ENCODE measurements at regions not wholly inside any gene's neighbourhood (a gene's known extent, or its start where the extent isn't known, plus 50 kb on each side); places are given as distances from the start of the nearest gene placed in this dataset.
A peak's percentile ranks its signal among the peaks of the same experiment; 100 is the strongest.

GRCh38 chr7:132065193-132065988 lies 509.0 kb upstream of the PODXL start:
- H3K9ac ChIP-seq (ENCODE audit: low read length), result no peak overlapping the region; the same call in 1 of the 2 replicates

GRCh38 chr7:132063800-132064199 lies 507.4 kb upstream of the PODXL start:
- H3K27ac ChIP-seq (ENCODE audit: low read length), result no peak overlapping the region
- DNase-seq, result no peak
- H3K4me3 ChIP-seq (ENCODE audit: low read length), result no peak overlapping the region
- POLR2A ChIA-PET (ENCODE audit: unreplicated experiment), result no interaction called here
- no peak overlapping the region for H3K4me2 ChIP-seq (ENCODE audit: low read length)
- no peak for TF ChIP-seq EZH2phosphoT487 (IDR thresholded peaks at IDR 0.05; ENCODE audit: borderline replicate concordance, low read length)
- no peak for TF ChIP-seq EZH2 (IDR thresholded peaks at IDR 0.05; ENCODE audit: low read length, unreplicated experiment)
- TF ChIP-seq, protein P1, sequence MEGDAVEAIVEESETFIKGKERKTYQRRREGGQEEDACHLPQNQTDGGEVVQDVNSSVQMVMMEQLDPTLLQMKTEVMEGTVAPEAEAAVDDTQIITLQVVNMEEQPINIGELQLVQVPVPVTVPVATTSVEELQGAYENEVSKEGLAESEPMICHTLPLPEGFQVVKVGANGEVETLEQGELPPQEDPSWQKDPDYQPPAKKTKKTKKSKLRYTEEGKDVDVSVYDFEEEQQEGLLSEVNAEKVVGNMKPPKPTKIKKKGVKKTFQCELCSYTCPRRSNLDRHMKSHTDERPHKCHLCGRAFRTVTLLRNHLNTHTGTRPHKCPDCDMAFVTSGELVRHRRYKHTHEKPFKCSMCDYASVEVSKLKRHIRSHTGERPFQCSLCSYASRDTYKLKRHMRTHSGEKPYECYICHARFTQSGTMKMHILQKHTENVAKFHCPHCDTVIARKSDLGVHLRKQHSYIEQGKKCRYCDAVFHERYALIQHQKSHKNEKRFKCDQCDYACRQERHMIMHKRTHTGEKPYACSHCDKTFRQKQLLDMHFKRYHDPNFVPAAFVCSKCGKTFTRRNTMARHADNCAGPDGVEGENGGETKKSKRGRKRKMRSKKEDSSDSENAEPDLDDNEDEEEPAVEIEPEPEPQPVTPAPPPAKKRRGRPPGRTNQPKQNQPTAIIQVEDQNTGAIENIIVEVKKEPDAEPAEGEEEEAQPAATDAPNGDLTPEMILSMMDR (conservative IDR thresholded peaks at IDR 0.05; ENCODE audit: low read depth, low read length), result no peak
- intact Hi-C loops (cut with micrococcal nuclease), result loop anchor here (2.0 kb wide), 1 partner anchor 53 kb away; no protein-coding TSS in a partner anchor
- H3F3A ChIP-seq (ENCODE audit: low read length, unreplicated experiment), result no peaks in the 10 kb centered on the region
- no peaks in the 10 kb centered on the region for H3K9me2 ChIP-seq (replicated peaks; ENCODE audit: low read length)
- BruUV-seq (replicated peaks), result no TSS peak
- H3K27me3 ChIP-seq (ENCODE audit: low read length), result no peaks in the 10 kb centered on the region
- H3K9ac ChIP-seq (ENCODE audit: low read length), result no peak overlapping the region
- H2AFZ ChIP-seq (ENCODE audit: low read length), result no peak overlapping the region
- H3K36me3 ChIP-seq (ENCODE audit: low read depth, low read length), result no peaks in the 10 kb centered on the region
- CTCF ChIA-PET, result no interaction called here
- no peaks in the 10 kb centered on the region for H3K79me2 ChIP-seq (ENCODE audit: low read length)
- H3K4me1 ChIP-seq (ENCODE audit: insufficient read depth, low read length), result peaks cover 21% of the 10 kb centered on the region
- no peak for ATAC-seq
- no peaks in the 10 kb centered on the region for H3K9me3 ChIP-seq (ENCODE audit: low read length)
- no peaks in the 10 kb centered on the region for H4K20me1 ChIP-seq (ENCODE audit: low read length)

More at GRCh38 chr7:132065193-132065988, 509.0 kb upstream of the PODXL start:
- ATAC-seq (peak; percentile 97), DNase-seq (peak; percentile 97)
- Histone ChIP-seq H3K4me3 (ENCODE audit: low read length) (peak overlapping the region; percentile 28; the same call in 1 of the 2 replicates), H3K9me3 (ENCODE audit: low read length) (no peaks in the 10 kb centered on the region), H3K27me3 (ENCODE audit: low read length) (no peaks in the 10 kb centered on the region), H3F3A (ENCODE audit: low read length, unreplicated experiment) (no peaks in the 10 kb centered on the region), H3K27ac (ENCODE audit: low read length) (peak overlapping the region; percentile 78), H3K9me2 (replicated peaks; ENCODE audit: low read length) (no peaks in the 10 kb centered on the region), H3K36me3 (ENCODE audit: low read depth, low read length) (no peaks in the 10 kb centered on the region), H3K4me1 (ENCODE audit: insufficient read depth, low read length) (peaks cover 21% of the 10 kb centered on the region), H3K79me2 (ENCODE audit: low read length) (no peaks in the 10 kb centered on the region), H4K20me1 (ENCODE audit: low read length) (no peaks in the 10 kb centered on the region), H3K4me2 (ENCODE audit: low read length) (peak overlapping the region; percentile 79), H2AFZ (ENCODE audit: low read length) (peak overlapping the region; percentile 60)
- ChIA-PET CTCF (no interaction called here), POLR2A (ENCODE audit: unreplicated experiment) (no interaction called here)
- TF ChIP-seq, protein P1 (conservative IDR thresholded peaks at IDR 0.05; ENCODE audit: low read depth, low read length), result no peak
- TF ChIP-seq EZH2phosphoT487 (IDR thresholded peaks at IDR 0.05; ENCODE audit: borderline replicate concordance, low read length), result no peak
- TF ChIP-seq EZH2 (IDR thresholded peaks at IDR 0.05; ENCODE audit: low read length, unreplicated experiment), result no peak
- intact Hi-C loops (cut with micrococcal nuclease), result loop anchor here (2.0 to 5.0 kb wide), 2 partner anchors 51 to 187 kb away; no protein-coding TSS in a partner anchor
- no TSS peak for BruUV-seq (replicated peaks)

- Histone ChIP-seq H3K27ac (ENCODE audit: low read length) (no peak overlapping the region), H3K4me3 (ENCODE audit: low read length) (no peak overlapping the region)
- intact Hi-C loops (cut with micrococcal nuclease), result no loop called here
Observed at GRCh38 chr7:132061937-132062336, 505.5 kb upstream of the PODXL start.

More at GRCh38 chr7:132061937-132062336, 505.5 kb upstream of the PODXL start:
- H3K4me1 ChIP-seq (ENCODE audit: insufficient read depth, low read length), result peaks cover 19% of the 10 kb centered on the region
- H4K20me1 ChIP-seq (ENCODE audit: low read length), result no peaks in the 10 kb centered on the region
- no peak overlapping the region for H3K9ac ChIP-seq (ENCODE audit: low read length)
- H3K79me2 ChIP-seq (ENCODE audit: low read length), result no peaks in the 10 kb centered on the region
- no peaks in the 10 kb centered on the region for H3K36me3 ChIP-seq (ENCODE audit: low read depth, low read length)
- no peaks in the 10 kb centered on the region for H3K27me3 ChIP-seq (ENCODE audit: low read length)
- ChIA-PET POLR2A (ENCODE audit: unreplicated experiment) (no interaction called here), CTCF (no interaction called here)
- TF ChIP-seq EZH2 (IDR thresholded peaks at IDR 0.05; ENCODE audit: low read length, unreplicated experiment) (no peak), EZH2phosphoT487 (IDR thresholded peaks at IDR 0.05; ENCODE audit: borderline replicate concordance, low read length) (no peak)
- TF ChIP-seq, protein P1 (conservative IDR thresholded peaks at IDR 0.05; ENCODE audit: low read depth, low read length), result no peak
- peak; percentile 4 for DNase-seq
- H3K9me2 ChIP-seq (replicated peaks; ENCODE audit: low read length), result no peaks in the 10 kb centered on the region
- H3K9me3 ChIP-seq (ENCODE audit: low read length), result no peaks in the 10 kb centered on the region
- no peaks in the 10 kb centered on the region for H3F3A ChIP-seq (ENCODE audit: low read length, unreplicated experiment)
- no peak for ATAC-seq
- no peak overlapping the region for H3K4me2 ChIP-seq (ENCODE audit: low read length)
- BruUV-seq (replicated peaks), result no TSS peak
- H2AFZ ChIP-seq (ENCODE audit: low read length), result no peak overlapping the region
